ENCODE measurements at regions not wholly inside any gene's neighbourhood (a gene's known extent, or its start where the extent isn't known, plus 50 kb on each side); places are given as distances from the start of the nearest gene placed in this dataset.

GRCh38 chr16:86184185-86184584, 285.2 kb downstream of the IRF8 start:
- TF ChIP-seq CTCF (IDR thresholded peaks at IDR 0.05): no peak
- no peak overlapping the region for H3K27ac ChIP-seq
- DNase-seq: no peak
- H3K9me3 ChIP-seq: no peaks in the 10 kb centered on the region
- peaks cover 0 to 46% (median 12%) of the 10 kb centered on the region in 7 donors for H3K27me3 ChIP-seq
- no peak overlapping the region for H3K4me3 ChIP-seq
- ATAC-seq: no peak
- WGBS, 2 donors: 86 to 90% methylated on average over 6 of the region's 6 CpGs
- H3K36me3 ChIP-seq: no peaks in the 10 kb centered on the region
- no peaks in the 10 kb centered on the region for H3K4me1 ChIP-seq
- intact Hi-C loops (cut with DNase I): no loop called here

GRCh38 chr16:86185089-86185488, 286.1 kb downstream of the IRF8 start:
- Histone ChIP-seq H3K4me3 (no peak overlapping the region), H3K27me3 (peaks cover 0 to 51% (median 12%) of the 10 kb centered on the region in 7 donors), H3K36me3 (no peaks in the 10 kb centered on the region), H3K9me3 (no peaks in the 10 kb centered on the region), H3K4me1 (no peaks in the 10 kb centered on the region), H3K27ac (no peak overlapping the region)
- intact Hi-C loops (cut with DNase I): no loop called here
- ATAC-seq (no peak), DNase-seq (no peak)
- WGBS, 2 donors: 71 to 74% methylated on average over 6 of the region's 6 CpGs
- TF ChIP-seq CTCF (IDR thresholded peaks at IDR 0.05): no peak

GRCh38 chr16:86186313-86186712, 287.4 kb downstream of the IRF8 start:
- no peaks in the 10 kb centered on the region for H3K36me3 ChIP-seq
- H3K27ac ChIP-seq: no peak overlapping the region
- H3K4me3 ChIP-seq: no peak overlapping the region
- peaks cover 0 to 60% (median 22%) of the 10 kb centered on the region in 7 donors for H3K27me3 ChIP-seq
- intact Hi-C loops (cut with DNase I): no loop called here
- no peaks in the 10 kb centered on the region for H3K4me1 ChIP-seq
- no peaks in the 10 kb centered on the region for H3K9me3 ChIP-seq
- WGBS, 2 donors: 70% methylated on average over 13 of the region's 13 CpGs
- TF ChIP-seq CTCF (IDR thresholded peaks at IDR 0.05): no peak
- DNase-seq (no peak), ATAC-seq (no peak)

GRCh38 chr16:86189934-86190333, 291.0 kb downstream of the IRF8 start:
- no peak for TF ChIP-seq CTCF (IDR thresholded peaks at IDR 0.05)
- ATAC-seq: no peak
- intact Hi-C loops (cut with DNase I): no loop called here
- DNase-seq: no peak
- Histone ChIP-seq H3K4me1 (no peaks in the 10 kb centered on the region), H3K36me3 (no peaks in the 10 kb centered on the region), H3K9me3 (no peaks in the 10 kb centered on the region), H3K27me3 (peaks cover 0 to 91% (median 54%) of the 10 kb centered on the region in 7 donors), H3K27ac (no peak overlapping the region), H3K4me3 (no peak overlapping the region)
- 70 to 75% methylated on average over 4 of the region's 4 CpGs for WGBS, 2 donors

All from heart right ventricle (tissue), 16 donors.